NCI-H226 (cell line): ENCODE measurements at regions not wholly inside any gene's neighbourhood (a gene's known extent, or its start where the extent isn't known, plus 50 kb on each side); places are given as distances from the start of the nearest gene placed in this dataset.
"Not testable (repeated sequence)": the region's sequence is repeated elsewhere in the genome, so short reads cannot be mapped to it uniquely, and the experiment has no call there.

Experiments used
- DNase-seq: peaks from one replicate; pipeline ENCODE4 v3.0.0-alpha.2; 2015

DNA sequence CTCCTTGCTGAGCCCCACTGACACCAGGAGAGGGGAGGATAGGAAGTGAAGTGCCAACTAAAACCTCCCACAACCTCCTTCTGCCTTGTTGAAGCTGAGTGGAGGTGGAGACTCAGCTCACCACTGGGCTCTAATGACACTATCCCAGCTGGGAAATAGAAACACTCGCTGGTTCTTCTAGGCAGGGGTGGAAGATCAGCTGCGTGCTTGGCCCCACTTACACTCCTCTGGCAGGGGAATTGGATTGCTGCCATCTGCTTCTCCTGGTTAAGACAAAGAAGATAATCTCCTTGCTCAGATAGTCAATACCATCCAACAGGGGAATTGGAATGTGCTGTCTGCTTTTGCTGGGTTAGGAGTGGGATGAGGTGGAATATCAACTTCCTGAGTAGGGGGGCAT is 392.5 kb downstream of the ZNF674 start:
- DNase-seq, result peak; percentile 19

- not testable (repeated sequence) for DNase-seq
Measured at GRCh38 chrX:46151332-46151731, 393.9 kb downstream of the ZNF674 start.

GRCh38 chrX:46144566-46144965 is 400.7 kb downstream of the ZNF674 start:
- DNase-seq, result no peak

DNA sequence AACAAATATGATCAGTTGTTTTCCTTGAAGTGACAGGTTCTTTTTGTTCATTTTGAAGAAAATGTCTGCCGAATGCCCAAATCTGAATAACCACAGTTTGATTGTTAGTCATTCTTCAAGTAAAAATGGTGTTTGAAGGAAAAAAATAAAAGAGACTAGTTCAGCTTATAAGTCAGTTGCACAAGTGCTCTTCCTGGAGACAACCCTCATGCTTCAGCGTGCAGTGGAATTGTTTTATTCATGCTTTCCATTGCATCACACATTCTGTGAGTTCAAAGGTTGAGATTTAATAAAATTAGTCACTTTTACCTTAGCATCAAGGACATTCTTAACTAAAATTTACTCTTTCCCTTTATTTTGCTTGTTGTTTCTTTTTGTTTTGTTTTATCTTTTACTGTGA is 404.9 kb downstream of the ZNF674 start:
- no peak for DNase-seq

GRCh38 chrX:46130247-46130646 is 415.0 kb downstream of the ZNF674 start:
- no peak for DNase-seq

GRCh38 chrX:46125111-46125510 is 420.1 kb downstream of the ZNF674 start:
- DNase-seq, result no peak

- no peak for DNase-seq
Measured at GRCh38 chrX:46117234-46117633, 428.0 kb downstream of the ZNF674 start.

DNA sequence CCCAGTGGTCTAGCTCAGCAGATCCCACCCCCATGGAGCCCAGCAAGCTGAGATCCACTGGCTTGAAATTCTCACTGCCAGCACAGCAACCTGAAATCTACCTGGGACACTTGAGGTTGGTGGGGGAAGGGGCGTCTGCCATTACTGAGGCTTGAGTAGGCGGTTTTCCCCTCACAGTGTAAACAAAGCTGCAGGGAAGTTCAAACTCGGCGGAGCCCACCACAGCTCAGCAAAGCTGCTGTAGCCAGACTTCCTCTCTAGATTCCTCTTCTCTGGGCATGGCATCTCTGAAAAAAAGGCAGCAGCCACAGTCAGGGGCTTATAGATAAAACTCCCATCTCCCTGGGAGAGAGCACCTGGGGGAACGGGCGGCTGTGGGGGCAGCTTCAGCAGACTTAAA is 457.9 kb downstream of the ZNF674 start:
- DNase-seq, result not testable (repeated sequence)

DNA sequence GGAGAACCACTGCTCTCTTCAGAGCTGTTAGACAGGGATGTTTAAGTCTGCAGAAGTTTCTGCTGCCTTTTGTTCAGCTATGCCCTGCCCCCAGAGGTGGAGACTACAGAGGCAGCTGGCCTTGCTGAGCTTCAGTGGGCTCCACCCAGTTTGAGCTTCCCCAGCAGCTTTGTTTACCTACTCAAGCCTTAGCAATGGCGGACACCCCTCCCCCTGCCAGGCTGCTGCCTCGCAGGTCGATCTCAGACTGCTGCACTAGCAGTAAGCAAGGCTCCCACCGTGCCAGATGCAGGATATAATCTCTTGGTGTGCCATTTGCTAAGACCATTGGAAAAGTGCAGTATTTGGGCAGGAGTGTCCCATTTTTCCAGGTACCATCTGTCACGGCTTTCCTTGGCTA is 465.1 kb downstream of the ZNF674 start:
- DNase-seq, result not testable (repeated sequence)

DNA sequence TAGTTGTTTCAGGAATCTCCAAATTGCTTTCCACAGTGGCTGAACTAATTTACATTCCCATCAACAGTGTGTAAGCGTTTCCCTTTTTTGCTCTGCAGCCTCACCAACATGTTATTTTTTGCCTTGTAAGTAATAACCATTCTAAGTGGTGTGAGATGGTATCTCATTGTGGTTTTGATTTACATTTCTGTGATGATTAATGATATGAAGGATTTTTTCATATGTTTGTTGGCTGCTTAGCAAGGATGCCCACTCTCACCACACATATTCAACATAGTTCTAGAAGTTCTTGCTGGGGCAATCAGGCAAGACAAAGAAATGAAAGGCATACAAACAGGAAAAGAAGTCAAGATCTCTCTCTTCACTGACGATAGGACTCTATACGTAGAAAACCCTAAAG is 472.4 kb downstream of the ZNF674 start:
- DNase-seq, result no peak

- no peak for DNase-seq
Measured at GRCh38 chrX:46072372-46072771, 472.8 kb downstream of the ZNF674 start.

DNA sequence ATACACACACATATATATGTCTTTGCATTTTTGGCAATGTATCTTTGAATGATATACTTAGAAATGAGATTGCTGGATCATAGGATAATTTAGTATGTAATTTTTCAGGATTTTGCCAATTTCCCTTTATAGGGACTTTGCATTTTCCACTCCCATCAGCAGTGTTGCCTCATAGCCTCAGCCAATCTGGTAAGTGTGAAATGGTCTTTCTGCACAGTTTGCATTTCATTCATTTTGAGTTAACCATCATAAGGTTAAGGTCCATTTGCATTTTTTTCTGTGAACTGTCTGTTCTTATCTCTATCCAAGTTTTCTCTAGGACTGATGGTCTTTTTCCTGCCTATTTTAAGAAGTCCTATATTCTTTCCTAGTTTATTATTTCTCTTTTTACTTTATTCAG is 474.8 kb downstream of the ZNF674 start:
- no peak for DNase-seq

GRCh38 chrX:46059316-46059715 is 485.9 kb downstream of the ZNF674 start:
- no peak for DNase-seq

DNA sequence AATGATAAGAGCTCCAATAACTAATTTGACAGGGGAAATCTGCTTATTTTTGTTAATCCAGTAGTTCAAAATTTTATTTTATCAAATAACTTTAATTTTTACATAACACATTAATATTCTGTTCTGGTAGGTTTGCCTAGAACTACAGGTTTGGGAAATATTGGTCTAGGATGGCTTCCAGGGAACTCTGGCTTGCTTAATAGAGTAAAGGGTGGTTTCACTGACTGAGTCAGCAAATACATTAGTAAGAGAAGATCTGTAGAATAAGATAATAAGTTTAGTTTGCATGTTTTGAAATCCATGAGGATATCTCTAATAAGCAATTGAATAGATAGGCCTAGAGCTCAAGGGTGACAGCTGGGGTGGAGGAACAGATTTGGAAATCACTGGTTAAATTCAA is 500.7 kb downstream of the ZNF674 start:
- no peak for DNase-seq

DNA sequence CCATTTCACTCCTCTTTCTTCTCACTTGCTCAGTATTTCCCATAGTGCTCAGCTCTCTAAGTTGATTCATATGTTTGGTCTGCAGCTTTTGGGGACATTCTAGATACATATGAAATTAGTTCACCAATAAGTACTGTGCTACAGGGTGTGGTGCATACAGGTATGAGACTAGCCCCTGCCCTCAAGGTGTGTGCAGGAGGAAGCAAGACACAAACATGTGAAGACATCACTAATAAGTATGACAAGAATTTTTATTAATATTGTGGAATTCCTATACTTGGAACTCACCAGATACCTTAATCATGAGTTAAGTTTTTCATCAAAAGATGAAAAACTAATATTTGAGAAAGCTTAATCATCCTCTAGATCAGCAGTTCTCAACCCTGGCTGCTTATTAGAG is 505.2 kb downstream of the ZNF674 start:
- no peak for DNase-seq

- DNase-seq, result no peak
Measured at GRCh38 chrX:46039526-46039925, 505.7 kb downstream of the ZNF674 start.

- DNase-seq, result no peak
Measured at GRCh38 chrX:46036508-46036907, 508.7 kb downstream of the ZNF674 start.

DNA sequence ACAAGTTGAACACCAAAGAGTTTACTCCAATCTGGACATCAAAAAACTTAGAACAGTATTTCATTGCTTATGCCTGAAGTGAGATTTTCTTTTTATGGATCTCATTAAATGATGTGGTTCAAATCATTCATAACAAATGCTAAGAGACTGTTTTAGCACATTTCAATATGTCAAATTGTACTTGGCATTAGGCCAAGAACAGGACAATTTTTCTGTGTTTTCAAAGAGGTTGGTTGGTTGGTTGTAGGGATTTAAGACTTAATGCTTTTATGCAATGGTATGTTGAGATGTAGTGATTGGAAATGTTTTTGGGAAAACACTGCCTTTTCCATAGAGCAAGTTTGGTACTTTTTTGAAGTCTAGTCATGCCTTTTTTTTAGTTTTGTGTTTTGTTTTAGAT is 510.4 kb downstream of the ZNF674 start:
- no peak for DNase-seq

DNA sequence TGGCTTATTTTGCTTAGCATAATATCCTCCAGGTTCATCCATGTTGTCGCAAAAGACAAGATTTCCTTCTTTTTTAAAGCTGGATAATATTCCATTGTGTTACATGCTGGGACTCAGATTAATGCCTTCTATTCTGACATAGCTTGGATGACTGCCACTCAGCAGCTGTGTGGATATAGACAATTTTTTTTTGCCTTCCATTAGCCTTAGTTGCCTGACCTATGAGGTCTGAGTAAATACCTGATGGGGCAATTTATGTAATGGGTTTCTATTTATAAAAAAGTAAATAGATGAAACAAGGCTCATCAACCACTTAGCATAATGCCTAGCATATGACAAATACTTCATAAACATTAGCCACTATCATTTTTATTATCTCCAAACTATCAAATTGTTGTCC is 515.4 kb downstream of the ZNF674 start:
- no peak for DNase-seq

DNA sequence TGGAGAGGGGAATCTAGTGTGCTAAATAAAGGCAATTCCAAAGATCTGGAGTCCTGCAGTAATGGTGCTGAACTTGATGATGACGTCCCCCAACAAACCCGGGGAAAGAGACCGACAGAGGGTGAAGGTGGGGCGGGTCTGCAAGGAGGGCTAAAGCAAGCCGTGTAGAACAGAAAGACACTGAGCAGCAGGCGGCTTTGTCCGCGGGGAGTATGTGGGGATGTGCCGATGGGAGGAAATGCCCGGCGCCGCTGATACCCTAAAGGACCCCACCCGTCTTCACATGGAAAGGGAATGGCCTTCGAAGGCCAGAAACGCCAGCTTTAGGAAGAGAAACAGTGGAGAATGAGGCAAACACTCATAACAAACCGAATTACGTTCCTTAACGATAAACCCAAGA is 528.9 kb downstream of the ZNF674 start:
- DNase-seq, result no peak

- DNase-seq, result no peak
Measured at GRCh38 chrX:46015653-46016052, 529.6 kb downstream of the ZNF674 start.

DNA sequence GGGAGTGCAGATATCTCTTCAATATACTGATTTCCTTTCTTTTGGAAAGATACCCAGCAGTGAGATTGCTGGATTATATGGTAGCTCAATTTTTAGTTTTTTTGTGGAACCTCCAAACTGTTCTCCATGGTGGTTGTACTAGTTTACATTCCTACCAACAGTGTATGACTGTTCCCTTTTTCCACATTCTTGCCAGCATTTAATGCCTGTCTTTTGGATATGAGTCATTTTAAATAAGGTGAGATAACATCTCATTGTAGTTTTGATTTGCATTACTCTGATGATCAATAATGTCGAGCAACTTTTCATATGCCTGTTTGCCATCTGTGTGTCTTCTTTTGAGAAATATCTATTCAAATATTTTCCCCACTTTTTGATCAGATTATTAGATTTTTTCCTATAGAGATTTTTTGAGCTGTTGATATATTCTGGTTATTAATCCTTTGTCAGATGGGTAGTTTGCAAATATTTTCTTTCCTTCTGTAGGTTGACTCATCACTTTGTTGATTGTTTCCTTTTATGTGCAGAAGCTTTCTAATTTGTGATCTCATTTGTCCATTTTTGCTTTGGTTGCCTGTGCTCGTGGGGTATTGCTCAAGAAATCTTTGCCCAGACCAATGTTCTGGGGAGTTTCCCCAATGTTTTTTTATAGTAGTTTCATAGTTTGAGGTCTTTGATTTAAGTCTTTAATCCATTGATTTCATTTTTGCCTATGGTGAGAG is 552.7 kb downstream of the ZNF674 start:
- DNase-seq, result no peak

- no peak for DNase-seq
Measured at GRCh38 chrX:45986971-45987370, 558.2 kb downstream of the ZNF674 start.

GRCh38 chrX:45986081-45986480 is 559.1 kb downstream of the ZNF674 start:
- no peak for DNase-seq

- DNase-seq, result not testable (repeated sequence)
Measured at GRCh38 chrX:45982958-45983727, 562.1 kb downstream of the ZNF674 start.
